Epithelial cell of prostate (primary cell): ENCODE measurements at regions not wholly inside any gene's neighbourhood (a gene's known extent, or its start where the extent isn't known, plus 50 kb on each side); places are given as distances from the start of the nearest gene placed in this dataset.
"Not testable (repeated sequence)": the region's sequence is repeated elsewhere in the genome, so short reads cannot be mapped to it uniquely, and the experiment has no call there.

Source experiments
- DNase-seq: peaks from one replicate; pipeline ENCODE4 v3.0.0-alpha.2; 2011; ENCODE audit warnings: low read depth, low spot score
- H3K27ac ChIP-seq: fragments of 450-650 bp; 2 replicates; pipeline ENCODE4 v1.5.1; 2017; ENCODE audit warnings: mild to moderate bottlenecking

DNA sequence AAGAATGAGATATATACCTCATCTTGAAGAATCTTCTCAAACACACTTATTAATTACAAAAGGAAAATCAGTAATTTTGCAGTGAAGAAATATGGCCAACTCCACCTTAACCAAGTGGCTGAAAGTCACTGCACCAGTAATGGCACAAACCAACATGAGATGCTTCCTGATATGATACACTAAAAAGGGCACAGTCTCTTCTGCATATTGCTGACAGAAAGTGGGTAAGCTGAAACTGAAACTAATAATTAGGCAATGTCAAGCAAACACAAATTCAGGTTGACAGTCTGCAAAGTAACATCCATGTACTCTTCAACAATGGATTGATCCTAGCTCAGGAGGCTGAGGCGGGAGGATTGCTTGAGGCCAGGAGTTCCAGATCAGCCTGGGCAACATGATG is 56.1 kb downstream of the ZNF22 start:
- DNase-seq, H3K27ac ChIP-seq: not testable (repeated sequence)

DNA sequence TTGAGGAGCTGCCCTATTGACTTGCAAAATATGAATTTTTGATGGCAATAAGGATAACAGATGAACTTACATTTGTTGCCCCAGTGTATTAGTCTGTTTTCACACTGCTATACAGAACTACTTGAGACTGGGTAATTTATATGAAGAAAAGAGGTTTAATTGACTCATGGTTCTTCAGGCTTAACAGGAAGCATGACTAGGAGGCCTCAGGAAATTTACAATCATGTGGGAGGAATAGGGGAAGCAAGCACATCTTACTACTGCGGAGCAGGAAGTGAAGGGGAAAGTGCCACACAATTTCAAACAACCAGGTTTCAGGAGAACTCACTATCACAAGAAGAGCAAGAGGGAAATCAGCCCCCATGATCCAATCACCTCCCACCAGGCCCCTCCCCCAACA is 57.9 kb downstream of the ZNF22 start:
- H3K27ac ChIP-seq, result peak overlapping the region; percentile 47
- DNase-seq, result no peak

GRCh38 chr10:45058992-45059561 is 58.4 kb downstream of the ZNF22 start:
- H3K27ac ChIP-seq, result peak overlapping the region; percentile 47
- no peak for DNase-seq

DNA sequence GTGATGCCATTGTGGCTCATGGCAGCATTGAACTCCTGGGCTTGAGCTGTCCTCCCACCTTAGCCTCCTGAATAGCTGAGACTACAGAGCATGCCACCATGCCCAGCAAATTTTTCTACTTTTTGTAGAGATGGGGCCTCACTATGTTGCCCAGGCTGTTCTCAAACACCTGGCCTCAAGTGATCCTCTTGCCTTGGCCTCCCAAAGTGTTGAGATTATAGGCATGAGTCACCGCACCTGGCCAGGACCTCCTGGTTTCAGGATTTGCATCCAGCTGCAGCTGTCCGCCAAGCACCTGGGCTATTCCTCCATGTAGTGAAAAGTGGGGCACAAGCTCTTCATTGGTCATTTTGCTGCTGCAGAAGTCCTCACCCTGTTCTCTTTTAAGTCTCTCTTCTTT is 58.9 kb downstream of the ZNF22 start:
- no peak for DNase-seq
- H3K27ac ChIP-seq, result no peak overlapping the region

DNA sequence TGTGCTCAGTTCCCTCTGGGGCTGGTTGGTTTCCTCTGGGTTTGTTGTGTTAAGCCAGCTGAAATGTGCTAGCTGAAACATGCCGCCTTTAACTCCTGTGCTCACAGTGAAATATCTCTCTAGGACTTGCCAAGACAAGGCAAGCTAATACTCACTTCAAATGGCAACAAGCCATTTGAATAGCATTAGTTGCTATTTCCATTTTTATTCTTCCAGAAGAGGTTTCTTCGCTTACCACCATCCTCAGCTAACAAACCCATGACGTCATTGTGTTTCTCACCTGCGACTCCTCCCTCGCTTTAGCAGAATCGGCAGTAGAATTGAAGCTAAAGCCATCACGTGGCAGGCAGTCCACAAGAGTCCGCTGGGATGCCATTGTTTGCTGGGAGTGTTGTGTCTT is 61.3 kb downstream of the ZNF22 start:
- peak; percentile 64 for DNase-seq
- H3K27ac ChIP-seq, result peak overlapping the region; percentile 25

- peak; percentile 56 for DNase-seq
These were observed 63.0 kb downstream of the ZNF22 start for GRCh38 chr10:45063591-45064231.

DNA sequence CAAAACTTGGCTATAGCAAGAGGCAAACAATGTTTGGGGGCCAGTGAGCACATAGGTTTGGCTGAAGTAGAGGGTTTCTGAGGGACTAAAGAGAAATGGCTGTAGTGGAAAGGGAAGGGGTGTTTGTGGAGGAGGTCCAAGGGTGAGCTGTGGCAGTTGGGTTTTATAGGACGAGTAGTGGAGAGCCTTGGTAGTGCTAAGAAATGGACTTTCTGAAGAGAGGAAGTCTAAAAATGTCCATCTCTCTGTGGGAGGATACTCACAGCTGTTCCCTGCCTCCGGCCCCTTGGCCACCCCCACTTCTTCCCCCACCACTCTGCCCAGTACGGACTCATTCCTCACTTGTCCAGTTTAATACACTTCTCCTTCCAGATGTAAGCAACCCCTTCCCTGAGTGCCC is 64.3 kb downstream of the ZNF22 start:
- no peak for DNase-seq

More at GRCh38 chr10:45063591-45064231, 63.0 kb downstream of the ZNF22 start:
- peak overlapping the region; percentile 15 for H3K27ac ChIP-seq

GRCh38 chr10:45071043-45071813 is 70.5 kb downstream of the ZNF22 start:
- DNase-seq, result no peak
- no peak overlapping the region for H3K27ac ChIP-seq

More for the DNA sequence above, 64.3 kb downstream of the ZNF22 start:
- H3K27ac ChIP-seq, result no peak overlapping the region

GRCh38 chr10:45075216-45075615 is 74.5 kb downstream of the ZNF22 start:
- H3K27ac ChIP-seq, result no peak overlapping the region

DNA sequence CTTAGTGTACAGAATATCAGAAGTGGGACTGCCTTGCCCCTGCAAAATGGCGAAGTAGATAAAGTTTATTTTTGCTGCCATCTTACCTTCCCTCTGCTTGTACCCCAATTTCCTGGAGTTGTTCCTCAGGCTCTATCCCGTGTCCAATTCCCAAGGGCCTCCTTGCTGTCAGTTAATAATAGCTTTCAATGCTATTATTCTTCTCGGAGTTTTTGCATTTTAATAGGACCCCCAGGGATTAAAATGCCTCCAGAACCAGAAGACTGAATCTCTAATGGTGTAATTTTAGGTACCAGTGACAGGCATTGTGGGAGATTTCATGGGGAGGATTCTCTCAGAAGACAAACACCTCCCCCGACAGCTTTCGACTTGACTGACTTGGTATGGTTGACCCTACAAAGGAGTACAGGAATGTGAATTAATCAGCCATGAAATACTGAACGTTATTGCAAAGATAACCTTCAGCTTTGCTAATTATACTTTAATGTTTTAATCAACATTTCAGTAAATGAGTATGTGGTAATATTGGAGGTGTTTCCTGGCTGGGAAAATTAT is 75.2 kb downstream of the ZNF22 start:
- no peak for DNase-seq
- H3K27ac ChIP-seq, result no peak overlapping the region

More at GRCh38 chr10:45075216-45075615, 74.5 kb downstream of the ZNF22 start:
- no peak for DNase-seq

DNA sequence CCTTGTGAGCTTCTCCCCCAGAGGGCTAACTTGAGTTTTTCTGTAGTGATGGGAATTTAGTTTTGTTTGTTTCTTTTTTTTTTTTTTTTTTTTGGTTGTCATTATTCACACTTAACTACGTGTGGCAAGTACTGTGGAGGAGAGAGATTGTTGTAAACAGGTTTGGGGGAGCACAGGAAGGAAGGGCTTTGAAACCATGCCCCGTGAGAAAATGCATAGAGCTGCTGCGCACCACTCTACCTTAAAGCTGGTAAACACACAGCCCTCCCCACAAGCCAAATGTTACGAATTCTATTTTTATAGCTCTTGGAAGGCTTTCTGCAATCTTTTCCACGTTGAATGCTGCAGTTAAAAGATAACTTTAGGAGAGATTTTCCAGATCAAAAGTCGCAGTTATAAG is 76.2 kb downstream of the ZNF22 start:
- DNase-seq, result no peak
- no peak overlapping the region for H3K27ac ChIP-seq

DNA sequence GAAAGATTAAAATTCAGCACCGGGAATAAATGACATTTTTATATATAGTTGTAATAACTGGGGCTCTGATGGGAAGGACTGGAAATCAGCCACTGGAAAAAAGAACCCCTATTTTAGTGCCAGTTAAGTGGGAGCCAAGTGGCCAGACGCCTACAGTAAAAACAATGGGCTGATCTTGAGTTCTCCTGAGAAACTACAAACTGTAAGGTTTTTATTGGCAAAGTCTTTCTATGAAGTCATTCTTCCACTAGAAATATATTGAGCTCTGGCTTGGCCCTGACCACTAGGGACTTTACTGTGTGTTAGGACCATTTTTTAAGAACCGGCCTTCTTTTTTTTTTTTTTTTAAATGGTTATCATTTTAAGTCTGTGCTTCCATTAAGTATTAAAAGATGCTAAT is 79.6 kb downstream of the ZNF22 start:
- no peak for DNase-seq
- H3K27ac ChIP-seq, result no peak overlapping the region

DNA sequence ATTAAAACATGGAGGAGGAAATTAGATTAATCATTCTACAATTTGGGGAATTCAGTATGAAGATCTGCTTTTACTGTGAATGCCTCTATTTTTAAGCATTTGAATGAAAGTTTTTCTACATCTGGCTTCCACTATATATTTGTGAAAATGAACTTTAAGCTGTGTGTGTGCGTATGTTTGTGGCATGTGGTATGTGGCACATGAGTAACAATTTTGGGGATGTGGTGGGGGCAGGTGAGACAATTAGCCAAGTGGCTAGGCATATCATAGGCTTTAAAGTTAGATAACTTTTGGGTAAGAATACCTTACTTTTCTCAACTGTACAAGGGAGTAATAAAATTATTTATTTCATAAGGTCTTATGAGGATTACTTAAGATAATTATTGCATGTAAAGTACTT is 81.5 kb downstream of the ZNF22 start:
- no peak overlapping the region for H3K27ac ChIP-seq
- DNase-seq, result no peak

- no peak for DNase-seq
These were observed 91.2 kb downstream of the ZNF22 start for GRCh38 chr10:45091968-45092367.

DNA sequence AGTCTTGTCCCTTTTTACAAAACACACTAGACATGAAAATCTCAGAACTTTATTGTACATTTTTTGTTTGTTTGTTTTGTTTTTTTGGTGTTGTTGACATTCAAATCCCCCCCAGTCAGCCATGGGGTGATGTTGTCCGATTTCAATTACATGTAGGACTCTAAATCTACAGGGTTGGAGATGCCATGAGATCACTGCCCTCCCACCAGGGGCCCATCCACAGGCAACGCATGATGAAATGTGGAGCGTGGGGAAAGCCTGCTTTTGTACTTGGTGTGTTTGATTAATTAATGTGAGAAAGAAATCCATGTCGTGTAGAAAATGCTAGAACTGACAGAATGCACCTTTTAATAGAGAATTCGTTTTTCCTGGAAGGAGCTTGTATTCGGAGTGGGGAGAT is 93.2 kb downstream of the ZNF22 start:
- H3K27ac ChIP-seq, result no peak overlapping the region
- no peak for DNase-seq

More at GRCh38 chr10:45091968-45092367, 91.2 kb downstream of the ZNF22 start:
- no peak overlapping the region for H3K27ac ChIP-seq

DNA sequence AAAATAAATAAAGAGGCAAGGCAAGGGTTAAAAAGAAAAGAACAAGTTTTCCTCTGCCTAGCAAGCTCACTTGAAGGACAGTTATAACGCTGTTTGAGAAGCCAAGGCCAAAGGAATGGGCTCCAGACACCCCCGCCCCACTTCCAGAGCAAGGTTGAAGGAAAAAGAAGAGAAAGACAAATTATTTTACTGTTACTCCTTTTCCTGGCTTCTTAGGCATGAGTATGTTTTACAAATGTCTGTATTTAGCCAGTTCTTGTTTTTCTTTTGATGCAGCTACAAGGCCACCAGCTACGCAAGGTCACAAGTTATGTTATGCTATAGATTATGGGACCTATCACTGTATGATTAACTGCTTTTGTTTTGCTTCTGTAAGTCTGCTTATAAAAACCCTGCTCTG is 94.6 kb downstream of the ZNF22 start:
- no peak for DNase-seq
- H3K27ac ChIP-seq, result no peak overlapping the region

DNA sequence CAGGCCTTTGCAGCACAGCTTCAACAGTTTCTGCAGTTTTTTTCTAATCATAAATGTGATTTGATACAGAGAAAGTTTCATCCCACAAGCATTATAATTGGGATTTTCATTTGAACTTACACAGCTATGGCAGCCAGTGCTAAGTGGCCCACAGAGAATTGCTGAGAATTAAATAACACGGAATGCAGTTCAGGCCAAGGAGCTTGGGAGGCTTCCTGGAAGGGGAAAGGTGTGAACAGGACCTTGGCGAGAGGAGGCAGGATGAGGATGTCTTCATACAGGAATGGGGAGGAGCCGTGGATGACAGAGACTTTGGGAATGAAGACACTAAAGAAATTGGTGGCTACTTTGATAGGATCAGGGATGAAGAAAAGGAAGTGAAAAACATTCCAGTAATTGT is 95.3 kb downstream of the ZNF22 start:
- no peak overlapping the region for H3K27ac ChIP-seq
- no peak for DNase-seq

DNA sequence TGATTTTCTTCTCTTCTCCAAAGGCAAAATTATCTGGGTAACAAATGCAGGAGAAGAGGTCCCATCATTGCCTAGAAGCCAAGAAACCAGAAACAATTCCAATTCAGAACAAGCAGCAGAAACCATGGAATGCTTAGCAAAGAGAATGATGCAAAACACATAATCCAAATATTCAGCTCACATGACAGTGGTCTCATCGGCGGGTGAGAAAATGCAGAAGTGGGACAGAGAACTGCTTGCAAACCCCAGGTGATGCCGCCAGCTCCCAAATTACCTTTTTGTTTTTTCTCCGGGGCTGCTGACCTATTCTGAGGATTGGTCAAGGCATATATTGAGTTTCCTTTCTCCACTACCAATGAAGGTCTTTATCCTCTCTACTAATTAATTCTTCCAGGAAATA is 99.7 kb downstream of the ZNF22 start:
- no peak for DNase-seq
- no peak overlapping the region for H3K27ac ChIP-seq

- H3K27ac ChIP-seq, result no peak overlapping the region
- no peak for DNase-seq
These were observed 104.0 kb downstream of the ZNF22 start for GRCh38 chr10:45104674-45105073.

DNA sequence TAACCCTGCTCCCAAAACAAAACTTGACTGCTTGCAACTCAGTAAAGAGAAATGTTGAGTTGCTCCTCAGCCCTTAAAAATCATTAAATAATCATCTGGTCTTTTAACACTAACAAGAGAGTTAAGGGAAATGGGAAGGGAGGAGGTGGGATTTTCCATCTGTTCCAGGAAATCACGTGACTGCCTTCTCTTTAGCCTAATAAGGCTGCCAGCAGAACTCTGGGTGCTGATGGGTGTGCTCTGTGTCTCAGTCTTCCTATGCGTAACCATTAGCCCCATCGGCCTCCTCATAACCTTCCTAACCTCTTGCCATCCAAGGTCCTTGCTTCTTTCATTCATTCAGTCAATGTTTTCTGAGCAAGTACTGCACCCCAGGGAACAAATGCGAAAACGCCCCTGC is 104.6 kb downstream of the ZNF22 start:
- not testable (repeated sequence) for DNase-seq, H3K27ac ChIP-seq

- no peak overlapping the region for H3K27ac ChIP-seq
These were observed 105.6 kb downstream of the ZNF22 start for GRCh38 chr10:45106236-45106856.

More at GRCh38 chr10:45106236-45106856, 105.6 kb downstream of the ZNF22 start:
- DNase-seq, result no peak
